ENCODE measurements at regions not wholly inside any gene's neighbourhood (a gene's known extent, or its start where the extent isn't known, plus 50 kb on each side); places are given as distances from the start of the nearest gene placed in this dataset.

DNA sequence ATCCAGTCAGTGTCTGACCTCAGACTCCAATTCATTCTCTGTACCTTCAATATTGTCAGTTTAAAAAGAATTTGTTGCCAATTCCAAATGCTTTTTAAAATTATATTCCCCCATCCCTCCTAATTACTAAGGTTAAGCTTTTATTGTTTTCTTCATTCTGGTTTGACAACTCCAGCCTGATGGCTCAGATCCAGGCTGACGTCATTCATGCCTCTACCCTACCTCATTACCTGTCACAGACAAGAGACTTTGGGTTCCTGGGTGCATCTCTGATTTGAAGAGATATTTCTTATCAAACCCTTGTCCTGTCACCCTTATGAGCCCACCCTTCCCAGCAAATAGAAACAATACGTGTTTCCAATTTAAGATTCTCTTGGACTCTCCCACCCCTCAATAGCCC, 300.2 kb upstream of the CLNK start:
- TF ChIP-seq ESRRA (IDR thresholded peaks at IDR 0.05; ENCODE audit: borderline replicate concordance, low read length) (no peak), CHD4 (IDR thresholded peaks at IDR 0.05; ENCODE audit: borderline replicate concordance) (no peak), POLR2AphosphoS2 (conservative IDR thresholded peaks at IDR 0.05; ENCODE audit: low read length) (no peak), SMC3 (IDR thresholded peaks at IDR 0.05) (no peak), RAD21 (conservative IDR thresholded peaks at IDR 0.05 in 1 of 2, IDR thresholded peaks at IDR 0.05 in 1 of 2) (no peak)
- TF ChIP-seq, protein P1, sequence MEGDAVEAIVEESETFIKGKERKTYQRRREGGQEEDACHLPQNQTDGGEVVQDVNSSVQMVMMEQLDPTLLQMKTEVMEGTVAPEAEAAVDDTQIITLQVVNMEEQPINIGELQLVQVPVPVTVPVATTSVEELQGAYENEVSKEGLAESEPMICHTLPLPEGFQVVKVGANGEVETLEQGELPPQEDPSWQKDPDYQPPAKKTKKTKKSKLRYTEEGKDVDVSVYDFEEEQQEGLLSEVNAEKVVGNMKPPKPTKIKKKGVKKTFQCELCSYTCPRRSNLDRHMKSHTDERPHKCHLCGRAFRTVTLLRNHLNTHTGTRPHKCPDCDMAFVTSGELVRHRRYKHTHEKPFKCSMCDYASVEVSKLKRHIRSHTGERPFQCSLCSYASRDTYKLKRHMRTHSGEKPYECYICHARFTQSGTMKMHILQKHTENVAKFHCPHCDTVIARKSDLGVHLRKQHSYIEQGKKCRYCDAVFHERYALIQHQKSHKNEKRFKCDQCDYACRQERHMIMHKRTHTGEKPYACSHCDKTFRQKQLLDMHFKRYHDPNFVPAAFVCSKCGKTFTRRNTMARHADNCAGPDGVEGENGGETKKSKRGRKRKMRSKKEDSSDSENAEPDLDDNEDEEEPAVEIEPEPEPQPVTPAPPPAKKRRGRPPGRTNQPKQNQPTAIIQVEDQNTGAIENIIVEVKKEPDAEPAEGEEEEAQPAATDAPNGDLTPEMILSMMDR (IDR thresholded peaks at IDR 0.05): no peak
- TF ChIP-seq, protein P2, sequence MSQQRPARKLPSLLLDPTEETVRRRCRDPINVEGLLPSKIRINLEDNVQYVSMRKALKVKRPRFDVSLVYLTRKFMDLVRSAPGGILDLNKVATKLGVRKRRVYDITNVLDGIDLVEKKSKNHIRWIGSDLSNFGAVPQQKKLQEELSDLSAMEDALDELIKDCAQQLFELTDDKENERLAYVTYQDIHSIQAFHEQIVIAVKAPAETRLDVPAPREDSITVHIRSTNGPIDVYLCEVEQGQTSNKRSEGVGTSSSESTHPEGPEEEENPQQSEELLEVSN (IDR thresholded peaks at IDR 0.05; ENCODE audit: borderline replicate concordance, low read depth): no peak
- TF ChIP-seq, protein P3, sequence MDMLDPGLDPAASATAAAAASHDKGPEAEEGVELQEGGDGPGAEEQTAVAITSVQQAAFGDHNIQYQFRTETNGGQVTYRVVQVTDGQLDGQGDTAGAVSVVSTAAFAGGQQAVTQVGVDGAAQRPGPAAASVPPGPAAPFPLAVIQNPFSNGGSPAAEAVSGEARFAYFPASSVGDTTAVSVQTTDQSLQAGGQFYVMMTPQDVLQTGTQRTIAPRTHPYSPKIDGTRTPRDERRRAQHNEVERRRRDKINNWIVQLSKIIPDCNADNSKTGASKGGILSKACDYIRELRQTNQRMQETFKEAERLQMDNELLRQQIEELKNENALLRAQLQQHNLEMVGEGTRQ (IDR thresholded peaks at IDR 0.05): no peak

All from A549 (cell line).